T-cell (primary cell): ENCODE measurements at regions not wholly inside any gene's neighbourhood (a gene's known extent, or its start where the extent isn't known, plus 50 kb on each side); places are given as distances from the start of the nearest gene placed in this dataset.

Source experiments
- ATAC-seq, 4 experiments: fragments of 200-7000 bp in 3 of 4; fragments of 150-1000 bp in 1 of 4; cut with Tn5 transposase; replicated peaks in 1 of 4; 1 replicate in 3 of 4; 2 replicates in 1 of 4; pipeline ENCODE4 v1.10.0; 2021; ENCODE audit warnings: moderate library complexity in 3 of 4, mild to moderate bottlenecking in 2 of 4, moderate number of reproducible peaks in 1 of 4
- CTCF ChIA-PET, 2 donors: fragments of 300-600 bp; sonication (Branson Sonifier 250); formaldehyde crosslinking; loops; one replicate each; lab custom pipeline; 2022; ENCODE audit warnings: antibody characterized with exemption in 2 of 2; lab: Charles Lee
- POLR2A ChIA-PET, 2 donors: fragments of 300-600 bp; sonication (Branson Sonifier 250); formaldehyde crosslinking; loops; one replicate each; lab custom pipeline; 2022; ENCODE audit warnings: antibody characterized with exemption in 2 of 2; lab: Charles Lee
- DNase-seq, 35 experiments: peaks; one replicate each; pipeline versions ENCODE4 v3.0.0 to v3.0.0-alpha.2; 2013 to 2023
- H3K27ac ChIP-seq: one replicate; pipeline ENCODE4 v1.5.1; 2013; ENCODE audit warnings: low read length
- H3K27me3 ChIP-seq, 2 experiments: replicated peaks in 1 of 2; 1 replicate in 1 of 2; 2 replicates in 1 of 2; pipeline versions ENCODE4 v1.6.1 to v1.7.0; 2013; ENCODE audit warnings: low read length in 1 of 2, mixed read lengths in 1 of 2; ENCODE audit not compliant: control insufficient read depth in 2 of 2, insufficient read depth in 2 of 2; ENCODE audit errors: extremely low read depth in 1 of 2
- H3K36me3 ChIP-seq, 2 donors: 1 replicate in 1 of 2; 2 replicates in 1 of 2; pipeline versions ENCODE4 v1.6.1 to v1.7.0; 2013; ENCODE audit warnings: low read length in 1 of 2; ENCODE audit not compliant: control insufficient read depth in 2 of 2, insufficient read depth in 1 of 2; ENCODE audit errors: extremely low read depth in 1 of 2
- H3K4me1 ChIP-seq, 2 experiments: 1 replicate in 1 of 2; 2 replicates in 1 of 2; pipeline versions ENCODE4 v1.6.1 to v1.7.0; 2013; ENCODE audit warnings: low read length in 2 of 2, mixed read lengths in 1 of 2; ENCODE audit not compliant: insufficient read depth in 2 of 2, control insufficient read depth in 1 of 2; ENCODE audit errors: extremely low read depth in 1 of 2
- H3K4me3 ChIP-seq, 2 donors: 1 replicate in 1 of 2; 2 replicates in 1 of 2; pipeline versions ENCODE4 v1.5.1 to v1.7.0; 2013; ENCODE audit warnings: mild to moderate bottlenecking in 2 of 2, low read length in 1 of 2, moderate library complexity in 1 of 2; ENCODE audit not compliant: control insufficient read depth in 1 of 2; ENCODE audit errors: extremely low read depth in 1 of 2
- H3K9me3 ChIP-seq: 2 replicates; pipeline ENCODE4 v1.7.0; 2013
- H3K27ac Mint-ChIP-seq, 2 donors: one replicate each; pipeline ENCODE4 v1.8.0; 2020 to 2021; ENCODE audit warnings: mild to moderate bottlenecking in 2 of 2, mixed read lengths in 2 of 2
- H3K27me3 Mint-ChIP-seq, 2 donors: one replicate each; pipeline ENCODE4 v1.8.0; 2021 to 2022; ENCODE audit warnings: mixed read lengths in 2 of 2
- H3K36me3 Mint-ChIP-seq: one replicate; pipeline ENCODE4 v1.8.0; 2021; ENCODE audit warnings: mixed read lengths
- H3K4me1 Mint-ChIP-seq, 3 donors: one replicate each; pipeline ENCODE4 v1.8.0; 2020 to 2022; ENCODE audit warnings: mixed read lengths in 3 of 3, mild to moderate bottlenecking in 1 of 3
- H3K4me3 Mint-ChIP-seq, 3 donors: one replicate each; pipeline ENCODE4 v1.8.0; 2020 to 2022; ENCODE audit warnings: mild to moderate bottlenecking in 3 of 3, mixed read lengths in 3 of 3, moderate library complexity in 3 of 3
- H3K9me3 Mint-ChIP-seq, 3 donors: one replicate each; pipeline ENCODE4 v1.8.0; 2020 to 2022; ENCODE audit warnings: mixed read lengths in 3 of 3
- WGBS: methylation state at CpG from one replicate; pipeline ENCODE4 v1.1.5; 2013; ENCODE audit warnings: missing lambda C conversion rate; ENCODE audit not compliant: insufficient coverage; 5-methylcytosine and 5-hydroxymethylcytosine counted together

DNA sequence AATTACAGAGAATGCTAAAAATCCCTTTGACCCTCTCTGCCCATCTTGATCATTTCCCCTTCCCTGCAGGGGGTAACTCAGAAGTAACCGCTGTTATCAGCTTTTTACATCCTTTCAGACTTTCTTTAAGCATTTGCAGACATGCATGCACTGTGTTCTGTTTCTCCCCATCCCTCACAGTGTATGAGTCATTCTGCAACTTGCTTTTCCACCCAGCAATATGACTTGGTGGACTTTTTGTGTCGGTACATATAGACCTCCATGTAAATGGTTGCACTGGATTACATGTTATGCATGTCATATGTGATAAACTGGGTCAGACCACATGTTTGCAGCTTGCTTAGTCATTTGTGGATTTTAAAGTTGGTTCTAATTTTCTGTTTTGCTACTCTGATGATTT lies 87.7 kb upstream of the NECTIN1 start:
- Histone ChIP-seq H3K4me3 (no peak overlapping the region), H3K36me3 (no peaks in the 10 kb centered on the region), H3K9me3 (no peaks in the 10 kb centered on the region), H3K27me3 (peaks cover 2 to 13% of the 10 kb centered on the region in 2 experiments), H3K27ac (no peak overlapping the region), H3K4me1 (no peaks in the 10 kb centered on the region)
- DNase-seq (no peak), ATAC-seq (no peak)
- Mint-ChIP-seq H3K4me3 (no peak overlapping the region), H3K27ac (no peak overlapping the region), H3K27me3 (peaks cover 20 to 29% of the 10 kb centered on the region in 2 donors), H3K9me3 (no peaks in the 10 kb centered on the region), H3K36me3 (no peaks in the 10 kb centered on the region), H3K4me1 (no peaks in the 10 kb centered on the region)
- ChIA-PET CTCF (no interaction called here), POLR2A (no interaction called here)
- WGBS = 42% methylated on average over 2 of the region's 2 CpGs

DNA sequence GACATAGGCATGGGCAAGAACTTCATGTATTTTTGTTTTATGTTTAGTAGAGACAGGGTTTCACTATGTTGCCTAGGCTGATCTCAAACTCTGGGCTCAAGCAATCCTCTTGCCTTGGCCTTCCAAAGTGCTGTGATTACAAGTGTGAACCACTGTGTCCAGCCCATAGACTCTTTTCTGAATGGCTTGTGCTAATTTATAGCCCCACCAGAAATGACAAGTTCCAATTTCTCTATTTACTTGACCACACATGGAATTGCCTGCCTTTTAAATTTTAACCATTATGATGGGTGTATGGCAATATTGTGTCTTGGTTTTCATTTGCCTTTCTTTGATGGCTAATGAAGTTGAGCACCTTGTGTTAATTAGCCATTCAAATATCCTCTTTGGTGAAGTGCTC lies 85.8 kb upstream of the NECTIN1 start:
- ChIA-PET CTCF (no interaction called here), POLR2A (no interaction called here)
- H3K4me1 Mint-ChIP-seq = no peaks in the 10 kb centered on the region

GRCh38 chr11:119810478-119811232 lies 81.7 kb upstream of the NECTIN1 start:
- no peak for ATAC-seq
- Mint-ChIP-seq H3K4me1 (no peaks in the 10 kb centered on the region), H3K4me3 (no peak overlapping the region), H3K27ac (no peak overlapping the region), H3K27me3 (peaks cover 1 to 9% of the 10 kb centered on the region in 2 donors), H3K9me3 (no peaks in the 10 kb centered on the region), H3K36me3 (no peaks in the 10 kb centered on the region)
- CTCF ChIA-PET = interaction anchor here in 1 of 2 donors (0.6 kb wide), 1 partner anchor 143 kb away, joined by 3 read pairs; no protein-coding TSS in a partner anchor
- H3K27ac ChIP-seq = no peak overlapping the region
- H3K36me3 ChIP-seq = no peaks in the 10 kb centered on the region
- no peak overlapping the region for H3K4me3 ChIP-seq
- POLR2A ChIA-PET = no interaction called here
- no peaks in the 10 kb centered on the region for H3K4me1 ChIP-seq
- 81% methylated on average over 10 of the region's 14 CpGs for WGBS
- no peak for DNase-seq
- no peaks in the 10 kb centered on the region for H3K9me3 ChIP-seq
- H3K27me3 ChIP-seq = peaks cover 0 to 25% of the 10 kb centered on the region in 2 experiments

More for the DNA sequence above, 85.8 kb upstream of the NECTIN1 start:
- DNase-seq (no peak), ATAC-seq (no peak)
- Histone ChIP-seq H3K4me1 (no peaks in the 10 kb centered on the region), H3K9me3 (no peaks in the 10 kb centered on the region), H3K27me3 (peaks cover 2 to 4% of the 10 kb centered on the region in 2 experiments), H3K4me3 (no peak overlapping the region), H3K27ac (no peak overlapping the region), H3K36me3 (no peaks in the 10 kb centered on the region)
- Mint-ChIP-seq H3K9me3 (no peaks in the 10 kb centered on the region), H3K4me3 (no peak overlapping the region), H3K27me3 (peaks cover 16 to 24% of the 10 kb centered on the region in 2 donors), H3K36me3 (no peaks in the 10 kb centered on the region), H3K27ac (no peak overlapping the region)

- WGBS = 83% methylated on average over 4 of the region's 7 CpGs
- Histone ChIP-seq H3K27me3 (peaks cover 0 to 25% of the 10 kb centered on the region in 2 experiments), H3K4me3 (no peak overlapping the region), H3K4me1 (no peaks in the 10 kb centered on the region), H3K36me3 (no peaks in the 10 kb centered on the region), H3K9me3 (no peaks in the 10 kb centered on the region), H3K27ac (no peak overlapping the region)
- ATAC-seq = no peak
- Mint-ChIP-seq H3K9me3 (no peaks in the 10 kb centered on the region), H3K27me3 (peaks cover 1 to 9% of the 10 kb centered on the region in 2 donors), H3K36me3 (no peaks in the 10 kb centered on the region), H3K4me1 (no peaks in the 10 kb centered on the region), H3K4me3 (no peak overlapping the region), H3K27ac (no peak overlapping the region)
- no peak for DNase-seq
- POLR2A ChIA-PET = no interaction called here
- CTCF ChIA-PET = no interaction called here
Measured at GRCh38 chr11:119809346-119809745, 80.3 kb upstream of the NECTIN1 start.

GRCh38 chr11:119808407-119809185 lies 79.6 kb upstream of the NECTIN1 start:
- H3K27ac Mint-ChIP-seq = no peak overlapping the region
- Histone ChIP-seq H3K4me3 (no peak overlapping the region), H3K4me1 (no peaks in the 10 kb centered on the region), H3K36me3 (no peaks in the 10 kb centered on the region), H3K27me3 (peaks cover 0 to 25% of the 10 kb centered on the region in 2 experiments), H3K9me3 (no peaks in the 10 kb centered on the region), H3K27ac (no peak overlapping the region)
- H3K4me1 Mint-ChIP-seq = no peaks in the 10 kb centered on the region
- POLR2A ChIA-PET = no interaction called here
- DNase-seq = no peak
- no peaks in the 10 kb centered on the region for H3K9me3 Mint-ChIP-seq
- CTCF ChIA-PET = no interaction called here
- H3K36me3 Mint-ChIP-seq = no peaks in the 10 kb centered on the region
- peaks cover 1 to 9% of the 10 kb centered on the region in 2 donors for H3K27me3 Mint-ChIP-seq
- H3K4me3 Mint-ChIP-seq = no peak overlapping the region
- 76% methylated on average over 3 of the region's 12 CpGs for WGBS
- ATAC-seq = no peak

- DNase-seq (no peak), ATAC-seq (no peak)
- no peak overlapping the region for H3K27ac ChIP-seq
- CTCF ChIA-PET = no interaction called here
- POLR2A ChIA-PET = no interaction called here
- Mint-ChIP-seq H3K36me3 (no peaks in the 10 kb centered on the region), H3K27ac (no peak overlapping the region), H3K4me3 (no peak overlapping the region), H3K9me3 (no peaks in the 10 kb centered on the region), H3K4me1 (no peaks in the 10 kb centered on the region), H3K27me3 (peaks cover 5 to 9% of the 10 kb centered on the region in 2 donors)
- H3K27me3 ChIP-seq = peaks cover 0 to 25% of the 10 kb centered on the region in 2 experiments
- H3K36me3 ChIP-seq = no peaks in the 10 kb centered on the region
- no peaks in the 10 kb centered on the region for H3K4me1 ChIP-seq
- WGBS = 20% methylated on average over 1 of the region's 3 CpGs
- H3K9me3 ChIP-seq = no peaks in the 10 kb centered on the region
- H3K4me3 ChIP-seq = no peak overlapping the region
Measured at GRCh38 chr11:119807841-119808240, 78.8 kb upstream of the NECTIN1 start.
